ENCODE measurements at regions not wholly inside any gene's neighbourhood (a gene's known extent, or its start where the extent isn't known, plus 50 kb on each side); places are given as distances from the start of the nearest gene placed in this dataset.
"Not testable (repeated sequence)": the region's sequence is repeated elsewhere in the genome, so short reads cannot be mapped to it uniquely, and the experiment has no call there.

DNA sequence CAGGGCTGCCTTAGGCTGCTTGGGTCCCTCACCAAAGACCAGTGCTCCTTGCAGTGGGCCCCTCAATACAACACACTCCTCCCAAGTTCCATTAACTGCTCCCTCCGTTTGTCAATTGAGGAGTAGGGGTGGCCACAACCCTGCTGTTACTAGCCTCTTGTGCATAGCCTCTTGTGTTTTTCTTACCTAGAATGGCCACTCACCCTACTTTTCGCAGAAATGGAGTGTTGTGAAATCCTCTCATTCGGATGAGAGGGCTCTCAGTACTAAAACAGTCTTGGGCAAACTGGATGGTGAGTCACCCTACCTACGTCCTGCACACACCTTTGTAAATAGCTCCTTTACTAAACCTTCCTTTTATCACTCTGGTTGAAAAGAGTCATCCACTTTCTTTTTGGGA is 253.9 kb downstream of the OSR1 start:
- TF ChIP-seq, protein P1, sequence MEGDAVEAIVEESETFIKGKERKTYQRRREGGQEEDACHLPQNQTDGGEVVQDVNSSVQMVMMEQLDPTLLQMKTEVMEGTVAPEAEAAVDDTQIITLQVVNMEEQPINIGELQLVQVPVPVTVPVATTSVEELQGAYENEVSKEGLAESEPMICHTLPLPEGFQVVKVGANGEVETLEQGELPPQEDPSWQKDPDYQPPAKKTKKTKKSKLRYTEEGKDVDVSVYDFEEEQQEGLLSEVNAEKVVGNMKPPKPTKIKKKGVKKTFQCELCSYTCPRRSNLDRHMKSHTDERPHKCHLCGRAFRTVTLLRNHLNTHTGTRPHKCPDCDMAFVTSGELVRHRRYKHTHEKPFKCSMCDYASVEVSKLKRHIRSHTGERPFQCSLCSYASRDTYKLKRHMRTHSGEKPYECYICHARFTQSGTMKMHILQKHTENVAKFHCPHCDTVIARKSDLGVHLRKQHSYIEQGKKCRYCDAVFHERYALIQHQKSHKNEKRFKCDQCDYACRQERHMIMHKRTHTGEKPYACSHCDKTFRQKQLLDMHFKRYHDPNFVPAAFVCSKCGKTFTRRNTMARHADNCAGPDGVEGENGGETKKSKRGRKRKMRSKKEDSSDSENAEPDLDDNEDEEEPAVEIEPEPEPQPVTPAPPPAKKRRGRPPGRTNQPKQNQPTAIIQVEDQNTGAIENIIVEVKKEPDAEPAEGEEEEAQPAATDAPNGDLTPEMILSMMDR (IDR thresholded peaks at IDR 0.05; ENCODE audit: low read length, missing control alignments) = no peak
- no peak overlapping the region for H3K4me3 ChIP-seq (replicated peaks; ENCODE audit: low read depth, low read length)
- no peak for DNase-seq (ENCODE audit: low read depth)

DNA sequence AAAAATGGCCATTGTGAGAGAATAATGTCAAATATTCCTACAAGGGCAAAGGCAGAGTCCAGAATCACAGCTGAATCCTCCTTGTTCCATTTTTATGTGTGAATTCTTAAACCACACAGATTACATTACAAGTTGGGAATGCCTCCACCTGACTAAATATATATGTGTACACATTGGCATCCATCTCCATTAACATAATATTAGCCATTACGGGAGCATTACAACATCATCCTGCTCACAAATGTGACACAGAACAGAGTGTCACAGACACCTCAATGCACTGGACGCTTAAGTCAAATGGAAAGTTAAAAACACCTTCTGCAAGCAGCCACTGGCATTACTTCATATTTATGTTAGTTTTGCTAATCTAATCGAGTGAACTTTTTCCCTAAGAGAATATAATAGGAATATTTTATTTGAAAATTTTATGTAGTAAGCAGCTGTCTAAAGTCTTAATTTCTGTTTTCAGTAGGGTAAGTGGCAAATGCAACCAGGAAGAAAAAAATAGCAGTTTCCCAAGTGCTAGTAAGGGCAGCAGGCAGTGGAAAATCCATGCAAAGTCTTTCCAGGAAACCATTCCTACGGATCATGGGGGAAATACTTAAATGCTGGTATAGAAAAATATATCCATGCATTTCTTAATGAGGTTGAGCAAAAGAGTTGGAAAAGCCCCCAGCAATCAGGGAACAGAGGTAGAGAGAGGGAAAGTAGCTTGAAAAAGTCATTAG is 255.6 kb downstream of the OSR1 start:
- DNase-seq (ENCODE audit: low read depth) = no peak
- no peak overlapping the region for H3K4me3 ChIP-seq (replicated peaks; ENCODE audit: low read depth, low read length)
- TF ChIP-seq, protein P1 (IDR thresholded peaks at IDR 0.05; ENCODE audit: low read length, missing control alignments) = no peak

DNA sequence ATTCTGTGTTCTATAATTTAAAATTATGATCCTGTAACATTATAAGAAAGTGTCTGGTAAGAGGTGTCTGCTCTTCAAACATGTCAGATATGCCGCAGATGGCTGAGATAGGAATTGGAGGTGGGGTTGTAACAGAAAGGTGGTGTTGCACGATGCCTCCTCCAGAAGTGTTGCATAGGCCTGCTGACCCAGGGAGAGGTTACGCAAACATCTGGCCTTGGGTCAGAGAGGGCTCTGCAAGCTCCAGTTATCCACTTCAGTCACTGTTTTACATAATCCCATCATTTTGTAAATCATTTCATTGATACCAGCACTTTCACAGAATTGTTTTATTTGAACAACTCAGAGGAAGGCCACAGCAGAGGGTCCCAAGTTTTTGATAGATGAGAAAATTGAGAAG is 256.5 kb downstream of the OSR1 start:
- TF ChIP-seq, protein P1 (IDR thresholded peaks at IDR 0.05; ENCODE audit: low read length, missing control alignments) = no peak
- H3K4me3 ChIP-seq (replicated peaks; ENCODE audit: low read depth, low read length) = no peak overlapping the region
- DNase-seq (ENCODE audit: low read depth) = no peak

DNA sequence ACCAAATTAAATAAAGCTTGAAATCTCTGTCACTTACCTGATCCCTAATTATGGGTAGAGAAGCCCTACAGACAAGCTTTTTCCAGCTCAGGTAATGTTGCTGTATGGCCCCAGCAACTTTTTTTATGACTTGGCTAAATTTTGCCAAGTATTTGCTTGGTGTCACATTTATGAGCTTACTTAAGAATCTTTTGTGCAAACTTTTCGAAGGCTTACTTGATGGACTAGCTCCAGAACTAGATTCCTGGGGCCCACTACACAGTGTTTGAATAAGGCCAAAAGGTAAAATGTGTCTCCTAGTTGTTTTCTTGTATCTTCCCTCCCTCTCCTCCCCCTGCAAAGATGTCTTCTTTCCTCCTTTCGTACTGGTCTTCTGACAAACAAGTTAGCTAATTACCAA is 257.9 kb downstream of the OSR1 start:
- no peak overlapping the region for H3K4me3 ChIP-seq (replicated peaks; ENCODE audit: low read depth, low read length)
- TF ChIP-seq, protein P1 (IDR thresholded peaks at IDR 0.05; ENCODE audit: low read length, missing control alignments) = no peak
- DNase-seq (ENCODE audit: low read depth) = no peak

DNA sequence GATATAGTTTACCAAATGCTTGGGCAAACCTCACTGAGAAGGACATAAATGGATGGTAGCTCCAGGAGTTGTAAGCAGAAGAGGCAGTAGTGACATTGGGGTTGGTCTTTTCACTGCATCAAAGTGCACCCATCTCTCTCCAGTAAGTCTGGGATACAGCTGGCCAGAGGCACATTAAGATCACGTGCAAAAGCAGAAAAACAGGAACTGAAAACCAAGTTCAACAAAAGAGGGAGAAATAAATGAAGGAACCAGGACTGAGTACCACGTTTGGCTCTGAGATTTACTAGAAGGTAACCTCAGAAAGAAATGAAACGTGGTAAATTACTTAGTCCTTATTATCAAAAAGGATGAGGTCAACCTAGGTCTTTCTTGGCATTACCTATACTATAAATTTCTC is 259.2 kb downstream of the OSR1 start:
- TF ChIP-seq, protein P1 (IDR thresholded peaks at IDR 0.05; ENCODE audit: low read length, missing control alignments) = no peak
- DNase-seq (ENCODE audit: low read depth) = no peak
- H3K4me3 ChIP-seq (replicated peaks; ENCODE audit: low read depth, low read length) = no peak overlapping the region

DNA sequence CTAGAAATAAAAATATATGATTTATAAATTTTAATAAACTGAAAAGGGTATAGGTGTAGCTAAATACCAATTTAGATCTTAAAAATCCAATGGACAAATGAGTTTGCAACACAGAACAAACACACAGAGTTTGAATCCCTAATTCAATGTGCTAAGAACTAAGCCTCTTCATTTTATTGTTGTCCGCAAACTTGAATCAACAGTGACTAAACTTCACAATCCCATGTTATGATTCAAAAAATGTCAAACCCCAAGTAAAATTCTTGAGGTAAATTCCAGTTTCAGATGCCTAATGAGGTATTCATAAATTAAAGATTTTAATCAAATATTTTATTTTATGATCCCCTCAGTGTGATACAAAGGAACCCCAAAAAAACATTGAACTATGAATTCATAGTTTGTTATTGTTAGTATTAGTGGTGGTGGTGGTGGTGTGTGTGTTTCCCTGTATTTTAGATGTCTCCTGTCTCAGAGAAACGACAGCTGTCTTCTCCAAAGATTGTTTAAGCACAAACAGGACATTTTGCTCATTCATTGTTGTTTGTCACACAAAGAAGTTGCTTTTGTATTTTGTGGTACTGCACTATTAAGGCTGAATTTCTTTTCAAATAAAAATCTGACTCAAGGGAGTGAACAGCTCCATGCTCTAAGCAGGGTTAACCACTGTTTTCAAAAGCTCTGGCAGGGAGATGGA is 259.8 kb downstream of the OSR1 start:
- H3K4me3 ChIP-seq (replicated peaks; ENCODE audit: low read depth, low read length) = no peak overlapping the region
- TF ChIP-seq, protein P1 (IDR thresholded peaks at IDR 0.05; ENCODE audit: low read length, missing control alignments) = no peak
- no peak for DNase-seq (ENCODE audit: low read depth)

DNA sequence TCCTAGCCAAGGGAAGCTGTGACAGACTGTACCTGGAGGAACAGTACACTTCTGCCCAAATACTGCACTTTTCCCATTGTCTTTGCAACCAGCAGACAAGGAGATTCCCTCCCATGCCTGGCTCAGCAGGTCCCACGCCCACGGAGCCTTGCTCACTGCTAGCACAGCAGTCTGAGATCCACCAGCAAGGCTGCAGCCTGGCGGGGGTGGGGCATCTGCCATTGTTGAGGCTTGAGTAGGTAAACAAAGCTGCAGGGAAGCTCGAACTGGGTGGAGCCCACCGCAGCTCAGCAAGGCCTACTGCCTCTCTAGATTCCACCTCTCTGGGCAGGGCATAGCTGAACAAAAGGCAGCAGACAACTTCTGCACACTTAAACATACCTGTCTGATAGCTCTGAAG is 268.9 kb downstream of the OSR1 start:
- not testable (repeated sequence) for DNase-seq (ENCODE audit: low read depth); H3K4me3 ChIP-seq (replicated peaks; ENCODE audit: low read depth, low read length)

All from fibroblast of pulmonary artery (primary cell).